HEK293T (cell line): ENCODE measurements at regions not wholly inside any gene's neighbourhood (a gene's known extent, or its start where the extent isn't known, plus 50 kb on each side); places are given as distances from the start of the nearest gene placed in this dataset.

Experiments
- BHLHE40 ChIP-seq: fragments of 450-650 bp; IDR thresholded peaks from 2 replicates; pipeline ENCODE4 v1.6.1; 2016; ENCODE audit warnings: mild to moderate bottlenecking, moderate library complexity, borderline replicate concordance
- FOXA1 ChIP-seq: fragments of 450-650 bp; IDR thresholded peaks from 2 replicates; pipeline ENCODE4 v1.6.1; 2016; ENCODE audit warnings: mild to moderate bottlenecking
- FOXK2 ChIP-seq: fragments of 450-650 bp; IDR thresholded peaks from 2 replicates; pipeline ENCODE4 v1.6.1; 2016; ENCODE audit warnings: mild to moderate bottlenecking
- NFRKB ChIP-seq: fragments of 450-650 bp; IDR thresholded peaks from 2 replicates; pipeline ENCODE4 v1.6.1; 2016; ENCODE audit warnings: mild to moderate bottlenecking, moderate library complexity
- PKNOX1 ChIP-seq: fragments of 450-650 bp; IDR thresholded peaks from 2 replicates; pipeline ENCODE4 v1.6.1; 2016
- SP1 ChIP-seq: fragments of 450-650 bp; IDR thresholded peaks from 2 replicates; pipeline ENCODE4 v1.6.1; 2017
- SUZ12 ChIP-seq: fragments of 450-650 bp; IDR thresholded peaks from 2 replicates; pipeline ENCODE4 v1.6.1; 2016; ENCODE audit warnings: mild to moderate bottlenecking
- ZNF384 ChIP-seq: fragments of 450-650 bp; IDR thresholded peaks from 2 replicates; pipeline ENCODE4 v1.6.1; 2016

DNA sequence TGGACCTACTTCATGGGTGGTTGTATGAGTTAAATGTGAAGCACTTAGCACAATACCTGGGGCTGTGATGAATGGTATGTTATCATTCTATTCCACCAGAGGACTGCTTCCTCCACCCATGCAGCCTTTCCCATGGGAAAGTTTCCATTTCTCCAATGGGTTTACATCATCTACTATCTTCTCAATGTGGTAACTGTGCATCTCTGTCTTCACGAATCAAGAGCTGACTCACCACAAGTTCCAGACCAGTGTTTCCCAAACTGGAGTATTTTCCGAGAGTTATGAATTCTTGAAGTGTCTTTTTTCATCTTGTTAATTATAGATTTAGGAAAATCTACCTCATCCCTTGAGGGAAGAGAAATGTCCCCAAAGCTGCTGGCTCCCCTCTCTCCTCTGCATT, 182.8 kb downstream of the UNC5CL start:
- TF ChIP-seq NFRKB: no peak
- TF ChIP-seq BHLHE40: no peak
- TF ChIP-seq SP1: no peak
- TF ChIP-seq PKNOX1: no peak
- TF ChIP-seq FOXA1: no peak
- TF ChIP-seq ZNF384: no peak
- TF ChIP-seq FOXK2: no peak
- no peak for TF ChIP-seq SUZ12
